CD4-positive, alpha-beta T cell treated with Interleukin-15 for 4 hours (primary cell): ENCODE measurements at regions not wholly inside any gene's neighbourhood (a gene's known extent, or its start where the extent isn't known, plus 50 kb on each side); places are given as distances from the start of the nearest gene placed in this dataset.
A peak's percentile ranks its signal among the peaks of the same experiment; 100 is the strongest.
"Not testable (repeated sequence)": the region's sequence is repeated elsewhere in the genome, so short reads cannot be mapped to it uniquely, and the experiment has no call there.

Source experiments
- DNase-seq: peaks from one replicate; pipeline ENCODE4 v3.0.0-alpha.2; 2020; ENCODE audit warnings: low spot score

DNA sequence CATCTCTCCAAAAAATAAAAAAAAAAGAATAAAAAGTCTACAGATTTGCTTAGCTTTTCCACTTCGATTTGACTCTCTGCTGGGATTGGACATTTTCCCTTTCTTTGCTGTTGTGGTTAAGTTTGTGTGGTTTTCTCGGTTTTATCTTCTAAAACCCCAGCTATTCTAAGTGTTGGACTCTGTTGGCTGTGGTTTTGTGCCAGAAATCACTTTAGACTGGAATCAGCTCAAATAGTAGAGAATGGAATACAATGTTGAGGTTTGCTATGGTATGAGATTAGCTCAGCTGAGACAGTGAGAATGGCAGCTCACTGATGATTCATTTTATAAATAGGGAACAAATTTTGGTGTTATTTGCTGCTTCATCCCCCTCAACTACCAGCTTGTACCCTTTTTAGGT lies 116.0 kb downstream of the BUB3 start:
- DNase-seq = no peak

GRCh38 chr10:123270806-123271205 lies 116.6 kb downstream of the BUB3 start:
- DNase-seq = no peak

- DNase-seq = peak; percentile 3
Measured at GRCh38 chr10:123272171-123272570, 118.0 kb downstream of the BUB3 start.

GRCh38 chr10:123274306-123275135 lies 120.3 kb downstream of the BUB3 start:
- no peak for DNase-seq

DNA sequence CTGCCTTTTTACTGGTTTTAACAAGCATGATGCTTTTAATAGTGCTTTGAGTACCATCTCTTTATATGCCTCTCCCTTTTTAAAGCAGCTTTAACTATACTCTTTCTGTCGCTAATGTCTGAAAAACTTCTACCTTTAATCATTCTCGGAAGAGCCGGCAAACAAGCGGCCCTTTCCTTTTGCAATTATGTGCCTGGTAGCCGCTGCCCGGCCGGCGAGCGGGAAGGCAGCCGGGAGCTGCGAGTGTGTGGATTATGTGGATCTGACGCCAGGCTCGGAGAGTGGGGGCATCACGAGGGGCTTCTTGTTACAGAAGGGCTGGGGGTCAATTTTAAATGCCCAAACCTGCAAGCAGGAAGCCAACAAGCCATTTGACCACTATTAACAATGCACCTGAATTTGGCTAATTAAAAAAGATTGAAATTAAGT lies 120.9 kb downstream of the BUB3 start:
- no peak for DNase-seq

GRCh38 chr10:123278445-123278844 lies 124.2 kb downstream of the BUB3 start:
- no peak for DNase-seq

GRCh38 chr10:123283371-123283770 lies 129.2 kb downstream of the BUB3 start:
- DNase-seq = not testable (repeated sequence)

GRCh38 chr10:123284022-123284421 lies 129.8 kb downstream of the BUB3 start:
- no peak for DNase-seq

- DNase-seq = no peak
Measured at GRCh38 chr10:123287594-123288247, 133.5 kb downstream of the BUB3 start.

DNA sequence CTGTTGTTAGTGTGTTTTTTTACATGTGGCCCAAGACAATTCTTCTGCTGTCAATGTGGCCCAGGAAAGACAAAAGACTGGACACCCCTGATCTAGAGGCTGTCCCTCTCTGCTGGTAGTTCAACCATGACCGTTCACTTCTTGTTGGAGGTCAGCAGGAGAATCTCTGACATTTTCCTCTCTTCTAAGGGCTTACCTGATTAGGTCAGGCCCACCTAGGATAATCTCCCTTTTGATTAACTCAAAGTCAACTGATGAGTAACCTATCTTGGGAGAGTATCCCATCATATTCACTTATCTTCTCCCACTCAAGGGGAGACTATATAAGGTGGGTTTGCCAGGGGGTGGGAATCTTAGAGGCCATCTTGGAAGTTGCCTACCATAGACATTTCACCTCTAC lies 135.2 kb downstream of the BUB3 start:
- no peak for DNase-seq

GRCh38 chr10:123294109-123294508 lies 139.9 kb downstream of the BUB3 start:
- no peak for DNase-seq

DNA sequence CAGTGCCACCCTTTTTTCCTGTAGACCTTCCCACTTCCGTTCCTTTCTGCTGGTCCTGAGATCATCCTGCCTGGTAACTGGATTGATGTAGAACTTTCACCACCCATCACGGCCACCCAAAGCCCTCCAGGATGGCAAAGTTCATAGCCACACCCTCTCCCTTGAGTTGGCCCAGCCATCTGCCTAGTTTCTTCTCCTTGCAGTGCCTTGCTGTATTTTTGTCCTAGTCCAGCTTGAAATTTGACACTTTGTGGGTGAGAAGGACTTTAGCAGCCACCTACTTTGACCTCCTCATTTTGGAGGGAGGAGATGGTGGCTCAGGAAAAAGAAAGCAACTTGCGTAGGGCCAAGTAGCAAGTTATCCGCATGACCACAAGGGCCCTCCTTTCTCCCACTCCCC lies 140.7 kb downstream of the BUB3 start:
- DNase-seq = no peak

- no peak for DNase-seq
Measured at GRCh38 chr10:123295644-123296043, 141.4 kb downstream of the BUB3 start.

- DNase-seq = no peak
Measured at GRCh38 chr10:123297175-123297574, 143.0 kb downstream of the BUB3 start.

DNA sequence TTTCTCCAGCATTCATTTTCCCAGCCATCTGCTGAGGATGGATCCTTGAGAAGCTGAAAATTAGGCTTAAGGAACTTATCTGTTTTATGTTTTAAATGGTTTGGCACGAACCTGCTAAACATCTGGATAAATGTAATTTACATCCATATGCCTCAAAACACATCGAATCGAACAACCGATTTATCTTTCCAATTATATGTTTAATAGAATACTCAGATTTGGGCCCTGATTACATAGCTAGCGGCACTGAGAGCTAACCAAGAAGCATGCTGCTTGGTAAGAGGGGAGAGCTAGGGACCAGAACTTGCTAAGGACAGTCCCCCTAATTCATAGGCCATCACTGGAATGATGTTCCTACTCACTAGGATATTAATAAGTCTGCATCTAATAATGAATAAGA lies 144.4 kb downstream of the BUB3 start:
- no peak for DNase-seq

DNA sequence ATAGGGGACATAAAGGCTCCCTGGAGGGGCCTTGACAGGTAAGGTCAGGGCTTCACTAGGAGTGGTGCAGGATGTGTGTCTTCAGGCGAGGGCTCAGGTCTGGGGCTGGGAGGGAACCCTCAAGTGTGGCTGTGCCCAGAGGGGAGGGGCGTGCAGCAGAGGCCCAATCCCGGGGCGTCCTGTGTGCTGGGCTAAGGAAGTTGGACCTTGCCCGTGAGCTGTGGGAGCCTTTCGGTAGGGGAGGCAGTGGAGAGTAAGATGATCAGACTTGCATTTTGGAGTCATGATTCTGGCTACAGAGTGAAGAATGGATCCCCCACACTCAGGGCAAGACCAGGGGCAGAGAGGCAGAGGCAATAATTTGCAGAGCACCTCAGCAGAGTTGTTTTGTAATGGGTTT lies 145.4 kb downstream of the BUB3 start:
- DNase-seq = no peak

DNA sequence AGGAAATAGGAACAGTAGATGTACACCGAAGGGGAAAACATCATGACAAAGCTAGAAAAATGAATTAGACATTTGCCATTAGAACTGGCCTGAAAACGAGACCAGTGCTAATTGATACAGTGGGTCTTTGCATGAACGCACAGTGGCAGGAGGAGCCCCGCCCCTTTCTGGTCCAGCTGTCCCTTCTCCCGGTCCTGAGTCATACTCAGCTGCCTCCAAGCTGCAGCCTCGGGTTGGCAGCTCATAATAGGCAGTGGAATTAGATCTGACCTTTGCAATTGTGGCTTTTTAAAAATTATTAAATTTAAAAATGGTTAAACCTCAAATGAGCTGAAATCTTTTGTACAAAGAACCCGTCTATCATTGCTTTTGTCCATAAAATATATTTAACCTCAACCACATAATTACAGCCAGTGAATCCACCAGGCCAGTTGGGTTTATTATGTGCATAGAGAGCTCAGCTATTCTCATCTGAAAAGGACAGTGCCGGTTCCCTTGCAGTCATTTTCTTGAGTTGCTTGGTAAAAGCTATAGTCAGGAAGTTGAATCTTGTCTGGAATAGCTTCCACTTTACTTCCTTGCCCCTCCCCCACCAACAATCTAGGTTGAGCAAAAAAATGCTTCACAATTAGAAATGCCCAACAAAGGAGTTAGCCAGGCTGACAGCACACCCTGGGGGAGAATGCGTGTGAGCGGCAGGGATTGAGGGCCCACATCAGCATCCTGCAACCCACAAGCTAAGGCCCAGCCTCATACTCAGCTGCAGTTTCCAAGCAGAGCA lies 147.1 kb downstream of the BUB3 start:
- no peak for DNase-seq

- DNase-seq = no peak
Measured at GRCh38 chr10:123303581-123304337, 149.6 kb downstream of the BUB3 start.

DNA sequence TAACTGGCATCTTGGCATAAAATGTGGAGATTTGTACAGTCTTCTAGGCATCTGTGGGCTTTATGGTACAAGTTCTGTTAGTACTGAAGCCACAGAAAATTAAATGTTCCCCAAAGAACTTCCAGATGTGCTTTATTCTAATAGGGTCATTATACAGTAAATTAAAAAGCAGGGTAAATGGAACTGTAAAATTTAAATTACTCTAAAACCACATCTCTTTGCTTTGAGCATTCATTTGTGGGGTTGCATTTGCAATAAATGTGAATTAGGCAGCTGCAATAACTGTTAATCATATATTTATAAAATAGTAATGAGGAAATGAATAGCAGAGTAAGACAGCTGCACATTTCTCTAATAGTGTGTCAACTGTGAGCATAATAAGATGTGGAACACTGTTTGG lies 151.5 kb downstream of the BUB3 start:
- DNase-seq = no peak

DNA sequence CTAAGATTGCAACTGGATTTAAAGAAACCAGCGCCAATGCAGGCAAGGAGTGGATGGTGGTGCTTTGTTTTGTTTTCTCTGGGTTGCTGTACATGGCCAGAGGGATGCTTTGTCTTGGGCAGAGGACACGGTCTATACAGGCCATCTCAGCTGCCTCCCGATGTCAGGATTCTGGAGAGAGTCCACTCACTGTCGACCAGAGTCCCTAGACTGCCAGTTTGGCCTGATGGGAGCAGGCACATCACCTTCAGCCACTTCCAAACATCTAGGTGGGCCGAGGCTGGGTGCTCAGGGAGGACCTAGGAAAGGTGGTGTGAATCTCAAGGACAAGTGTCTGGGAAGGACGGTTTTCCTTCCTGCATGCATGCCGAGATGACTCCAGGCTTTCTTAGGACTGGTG lies 152.1 kb downstream of the BUB3 start:
- no peak for DNase-seq

DNA sequence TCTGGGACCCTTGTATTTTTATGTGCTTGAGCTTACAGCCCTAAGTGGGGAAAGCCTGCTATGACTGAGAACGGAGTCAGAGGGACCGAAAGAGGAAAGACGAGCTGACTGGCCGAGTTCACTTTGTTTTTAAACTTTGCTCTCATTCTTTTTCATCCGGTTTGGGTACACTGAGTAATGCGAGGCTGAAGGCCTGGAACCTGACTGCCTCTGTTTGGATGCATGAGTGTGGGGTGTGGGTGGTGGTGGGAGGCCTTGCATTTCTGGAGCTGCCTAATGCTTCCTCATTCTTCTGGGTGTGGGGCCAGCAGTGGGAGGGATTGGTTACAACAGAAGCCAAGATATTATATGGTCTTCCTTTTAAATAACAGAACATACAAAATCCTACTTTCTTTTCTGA lies 155.5 kb downstream of the BUB3 start:
- no peak for DNase-seq

DNA sequence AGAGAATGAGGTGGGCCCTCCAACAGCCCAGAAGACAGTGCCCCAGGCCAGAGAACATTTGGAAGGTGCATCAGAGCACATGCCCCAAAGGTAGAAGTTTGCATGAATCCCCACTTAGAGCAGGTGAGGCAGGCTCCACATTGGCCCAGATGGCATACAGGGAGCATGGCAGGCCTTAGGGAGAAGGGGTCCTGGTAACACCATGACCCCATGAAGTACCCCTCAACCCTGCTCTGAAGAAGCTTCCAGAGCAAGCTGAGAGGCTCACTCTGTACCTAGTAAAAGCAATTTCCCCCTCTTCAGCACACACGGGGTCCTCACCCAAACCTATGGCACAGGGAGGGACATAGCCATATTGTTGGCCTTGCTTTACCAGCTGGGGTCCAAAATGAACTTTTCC lies 162.6 kb downstream of the BUB3 start:
- DNase-seq = no peak
